ENCODE measurements at regions not wholly inside any gene's neighbourhood (a gene's known extent, or its start where the extent isn't known, plus 50 kb on each side); places are given as distances from the start of the nearest gene placed in this dataset.
"Not testable (repeated sequence)": the region's sequence is repeated elsewhere in the genome, so short reads cannot be mapped to it uniquely, and the experiment has no call there.

GRCh38 chr7:106501605-106502580, 159.1 kb downstream of the CCDC71L start:
- ATAC-seq (ENCODE audit: poor library complexity) (no peak), DNase-seq (no peak)
- intact Hi-C loops (cut with DNase I), result no loop called here

GRCh38 chr7:106499897-106500296, 161.1 kb downstream of the CCDC71L start:
- intact Hi-C loops (cut with DNase I), result no loop called here
- ATAC-seq (ENCODE audit: poor library complexity), result no peak

GRCh38 chr7:106498005-106498404, 163.0 kb downstream of the CCDC71L start:
- ATAC-seq (ENCODE audit: poor library complexity); intact Hi-C loops (cut with DNase I); DNase-seq: not testable (repeated sequence)

More at GRCh38 chr7:106499897-106500296, 161.1 kb downstream of the CCDC71L start:
- DNase-seq, result no peak

GRCh38 chr7:106493041-106493731, 167.8 kb downstream of the CCDC71L start:
- no peak for ATAC-seq (ENCODE audit: poor library complexity)
- intact Hi-C loops (cut with DNase I), result no loop called here

GRCh38 chr7:106488465-106488864, 172.5 kb downstream of the CCDC71L start:
- ATAC-seq (ENCODE audit: poor library complexity) (no peak), DNase-seq (no peak)
- intact Hi-C loops (cut with DNase I), result no loop called here

More at GRCh38 chr7:106493041-106493731, 167.8 kb downstream of the CCDC71L start:
- DNase-seq, result no peak

GRCh38 chr7:106487892-106488291, 173.1 kb downstream of the CCDC71L start:
- DNase-seq (no peak), ATAC-seq (ENCODE audit: poor library complexity) (no peak)
- intact Hi-C loops (cut with DNase I), result no loop called here

GRCh38 chr7:106486331-106486730, 174.6 kb downstream of the CCDC71L start:
- ATAC-seq (ENCODE audit: poor library complexity) (no peak), DNase-seq (no peak)
- intact Hi-C loops (cut with DNase I), result no loop called here

GRCh38 chr7:106485919-106486318, 175.0 kb downstream of the CCDC71L start:
- intact Hi-C loops (cut with DNase I), result no loop called here
- DNase-seq (no peak), ATAC-seq (ENCODE audit: poor library complexity) (no peak)

- ATAC-seq (ENCODE audit: poor library complexity), result peak; percentile 67
Measured at GRCh38 chr7:106485031-106485551, 175.9 kb downstream of the CCDC71L start.

GRCh38 chr7:106484562-106484961, 176.4 kb downstream of the CCDC71L start:
- DNase-seq (no peak), ATAC-seq (ENCODE audit: poor library complexity) (peak; percentile 73)
- intact Hi-C loops (cut with DNase I), result no loop called here

More at GRCh38 chr7:106485031-106485551, 175.9 kb downstream of the CCDC71L start:
- intact Hi-C loops (cut with DNase I), result no loop called here
- DNase-seq, result no peak

GRCh38 chr7:106482091-106482490, 178.9 kb downstream of the CCDC71L start:
- DNase-seq, result no peak

GRCh38 chr7:106480616-106481031, 180.3 kb downstream of the CCDC71L start:
- intact Hi-C loops (cut with DNase I), result no loop called here
- ATAC-seq (ENCODE audit: poor library complexity) (no peak), DNase-seq (no peak)

More at GRCh38 chr7:106482091-106482490, 178.9 kb downstream of the CCDC71L start:
- no peak for ATAC-seq (ENCODE audit: poor library complexity)
- intact Hi-C loops (cut with DNase I), result no loop called here

GRCh38 chr7:106480161-106480579, 180.8 kb downstream of the CCDC71L start:
- intact Hi-C loops (cut with DNase I), result no loop called here
- DNase-seq (no peak), ATAC-seq (ENCODE audit: poor library complexity) (no peak)

- no peak for ATAC-seq (ENCODE audit: poor library complexity)
- intact Hi-C loops (cut with DNase I), result no loop called here
Measured at GRCh38 chr7:106476751-106477150, 184.2 kb downstream of the CCDC71L start.

GRCh38 chr7:106472741-106473140, 188.0 kb upstream of the NAMPT start:
- ATAC-seq (ENCODE audit: poor library complexity), result no peak
- intact Hi-C loops (cut with DNase I), result no loop called here
- DNase-seq, result no peak

More at GRCh38 chr7:106476751-106477150, 184.2 kb downstream of the CCDC71L start:
- no peak for DNase-seq

GRCh38 chr7:106471686-106472440, 187.1 kb upstream of the NAMPT start:
- no peak for DNase-seq
- intact Hi-C loops (cut with DNase I), result no loop called here
- ATAC-seq (ENCODE audit: poor library complexity), result no peak

- ATAC-seq (ENCODE audit: poor library complexity) (no peak), DNase-seq (no peak)
- intact Hi-C loops (cut with DNase I), result no loop called here
Measured at GRCh38 chr7:106471021-106471420, 186.2 kb upstream of the NAMPT start.

- intact Hi-C loops (cut with DNase I), result loop anchor here (10.0 kb wide), 2 partner anchors 182 to 412 kb away; partner anchors contain the start of gene NAMPT
- no peak for DNase-seq
- ATAC-seq (ENCODE audit: poor library complexity), result no peak
Measured at GRCh38 chr7:106466867-106467266, 182.1 kb upstream of the NAMPT start.

Measured in Right ventricle myocardium superior (tissue), 1 donor.